ENCODE measurements at regions not wholly inside any gene's neighbourhood (a gene's known extent, or its start where the extent isn't known, plus 50 kb on each side); places are given as distances from the start of the nearest gene placed in this dataset.

DNA sequence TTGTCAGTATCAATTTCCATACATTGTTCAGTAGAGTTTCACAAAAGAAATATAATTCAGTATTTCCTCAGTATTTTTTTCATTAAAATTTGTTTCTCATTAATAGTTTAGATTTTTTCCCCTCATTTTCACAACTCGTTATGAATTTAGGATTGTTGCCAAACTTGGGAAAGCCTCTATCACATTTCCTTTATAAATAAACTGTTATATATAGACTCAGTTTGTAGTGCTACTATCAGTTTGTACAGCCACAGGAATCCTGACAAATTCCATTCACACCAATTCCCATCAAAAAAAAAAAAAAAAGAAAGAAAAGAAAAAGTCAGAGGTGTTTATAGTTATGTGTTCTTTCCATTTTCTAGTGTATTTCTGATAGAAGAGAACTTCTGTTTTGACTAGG lies 123.3 kb upstream of the DCC start:
- TF ChIP-seq ARNTL (CRISPR knock-in tag; IDR thresholded peaks at IDR 0.05; ENCODE audit: borderline replicate concordance, low read depth): no peak
- TF ChIP-seq, protein P1, sequence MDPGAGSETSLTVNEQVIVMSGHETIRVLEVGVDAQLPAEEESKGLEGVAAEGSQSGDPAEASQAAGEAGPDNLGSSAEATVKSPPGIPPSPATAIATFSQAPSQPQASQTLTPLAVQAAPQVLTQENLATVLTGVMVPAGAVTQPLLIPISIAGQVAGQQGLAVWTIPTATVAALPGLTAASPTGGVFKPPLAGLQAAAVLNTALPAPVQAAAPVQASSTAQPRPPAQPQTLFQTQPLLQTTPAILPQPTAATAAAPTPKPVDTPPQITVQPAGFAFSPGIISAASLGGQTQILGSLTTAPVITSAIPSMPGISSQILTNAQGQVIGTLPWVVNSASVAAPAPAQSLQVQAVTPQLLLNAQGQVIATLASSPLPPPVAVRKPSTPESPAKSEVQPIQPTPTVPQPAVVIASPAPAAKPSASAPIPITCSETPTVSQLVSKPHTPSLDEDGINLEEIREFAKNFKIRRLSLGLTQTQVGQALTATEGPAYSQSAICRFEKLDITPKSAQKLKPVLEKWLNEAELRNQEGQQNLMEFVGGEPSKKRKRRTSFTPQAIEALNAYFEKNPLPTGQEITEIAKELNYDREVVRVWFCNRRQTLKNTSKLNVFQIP (CRISPR knock-in tag; IDR thresholded peaks at IDR 0.05; ENCODE audit: borderline replicate concordance, low read depth): no peak
- no peak for TF ChIP-seq TCF4 (CRISPR knock-in tag; IDR thresholded peaks at IDR 0.05; ENCODE audit: borderline replicate concordance)
- TF ChIP-seq GLIS3 (CRISPR knock-in tag; IDR thresholded peaks at IDR 0.05): no peak
- TF ChIP-seq RARB (CRISPR knock-in tag; IDR thresholded peaks at IDR 0.05): no peak
- no peak for TF ChIP-seq BACH2 (CRISPR knock-in tag; IDR thresholded peaks at IDR 0.05; ENCODE audit: borderline replicate concordance)
- no peak for TF ChIP-seq ZNF565 (CRISPR knock-in tag; conservative IDR thresholded peaks at IDR 0.05; ENCODE audit: low read depth)
- TF ChIP-seq, protein P2, sequence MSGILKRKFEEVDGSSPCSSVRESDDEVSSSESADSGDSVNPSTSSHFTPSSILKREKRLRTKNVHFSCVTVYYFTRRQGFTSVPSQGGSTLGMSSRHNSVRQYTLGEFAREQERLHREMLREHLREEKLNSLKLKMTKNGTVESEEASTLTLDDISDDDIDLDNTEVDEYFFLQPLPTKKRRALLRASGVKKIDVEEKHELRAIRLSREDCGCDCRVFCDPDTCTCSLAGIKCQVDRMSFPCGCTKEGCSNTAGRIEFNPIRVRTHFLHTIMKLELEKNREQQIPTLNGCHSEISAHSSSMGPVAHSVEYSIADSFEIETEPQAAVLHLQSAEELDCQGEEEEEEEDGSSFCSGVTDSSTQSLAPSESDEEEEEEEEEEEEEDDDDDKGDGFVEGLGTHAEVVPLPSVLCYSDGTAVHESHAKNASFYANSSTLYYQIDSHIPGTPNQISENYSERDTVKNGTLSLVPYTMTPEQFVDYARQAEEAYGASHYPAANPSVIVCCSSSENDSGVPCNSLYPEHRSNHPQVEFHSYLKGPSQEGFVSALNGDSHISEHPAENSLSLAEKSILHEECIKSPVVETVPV (CRISPR knock-in tag; IDR thresholded peaks at IDR 0.05): no peak
- no peak for TF ChIP-seq ZNF8 (CRISPR knock-in tag; IDR thresholded peaks at IDR 0.05)
- no peak for TF ChIP-seq ZFP3 (CRISPR knock-in tag; IDR thresholded peaks at IDR 0.05)
- no peak for TF ChIP-seq SNAI2 (CRISPR knock-in tag; IDR thresholded peaks at IDR 0.05)
- no peak for TF ChIP-seq ESRRG (CRISPR knock-in tag; IDR thresholded peaks at IDR 0.05)
- TF ChIP-seq, protein P3, sequence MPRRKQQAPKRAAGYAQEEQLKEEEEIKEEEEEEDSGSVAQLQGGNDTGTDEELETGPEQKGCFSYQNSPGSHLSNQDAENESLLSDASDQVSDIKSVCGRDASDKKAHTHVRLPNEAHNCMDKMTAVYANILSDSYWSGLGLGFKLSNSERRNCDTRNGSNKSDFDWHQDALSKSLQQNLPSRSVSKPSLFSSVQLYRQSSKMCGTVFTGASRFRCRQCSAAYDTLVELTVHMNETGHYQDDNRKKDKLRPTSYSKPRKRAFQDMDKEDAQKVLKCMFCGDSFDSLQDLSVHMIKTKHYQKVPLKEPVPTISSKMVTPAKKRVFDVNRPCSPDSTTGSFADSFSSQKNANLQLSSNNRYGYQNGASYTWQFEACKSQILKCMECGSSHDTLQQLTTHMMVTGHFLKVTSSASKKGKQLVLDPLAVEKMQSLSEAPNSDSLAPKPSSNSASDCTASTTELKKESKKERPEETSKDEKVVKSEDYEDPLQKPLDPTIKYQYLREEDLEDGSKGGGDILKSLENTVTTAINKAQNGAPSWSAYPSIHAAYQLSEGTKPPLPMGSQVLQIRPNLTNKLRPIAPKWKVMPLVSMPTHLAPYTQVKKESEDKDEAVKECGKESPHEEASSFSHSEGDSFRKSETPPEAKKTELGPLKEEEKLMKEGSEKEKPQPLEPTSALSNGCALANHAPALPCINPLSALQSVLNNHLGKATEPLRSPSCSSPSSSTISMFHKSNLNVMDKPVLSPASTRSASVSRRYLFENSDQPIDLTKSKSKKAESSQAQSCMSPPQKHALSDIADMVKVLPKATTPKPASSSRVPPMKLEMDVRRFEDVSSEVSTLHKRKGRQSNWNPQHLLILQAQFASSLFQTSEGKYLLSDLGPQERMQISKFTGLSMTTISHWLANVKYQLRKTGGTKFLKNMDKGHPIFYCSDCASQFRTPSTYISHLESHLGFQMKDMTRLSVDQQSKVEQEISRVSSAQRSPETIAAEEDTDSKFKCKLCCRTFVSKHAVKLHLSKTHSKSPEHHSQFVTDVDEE (CRISPR knock-in tag; IDR thresholded peaks at IDR 0.05): no peak
- no peak for TF ChIP-seq OSR1 (CRISPR knock-in tag; IDR thresholded peaks at IDR 0.05)
- TF ChIP-seq, protein P4, sequence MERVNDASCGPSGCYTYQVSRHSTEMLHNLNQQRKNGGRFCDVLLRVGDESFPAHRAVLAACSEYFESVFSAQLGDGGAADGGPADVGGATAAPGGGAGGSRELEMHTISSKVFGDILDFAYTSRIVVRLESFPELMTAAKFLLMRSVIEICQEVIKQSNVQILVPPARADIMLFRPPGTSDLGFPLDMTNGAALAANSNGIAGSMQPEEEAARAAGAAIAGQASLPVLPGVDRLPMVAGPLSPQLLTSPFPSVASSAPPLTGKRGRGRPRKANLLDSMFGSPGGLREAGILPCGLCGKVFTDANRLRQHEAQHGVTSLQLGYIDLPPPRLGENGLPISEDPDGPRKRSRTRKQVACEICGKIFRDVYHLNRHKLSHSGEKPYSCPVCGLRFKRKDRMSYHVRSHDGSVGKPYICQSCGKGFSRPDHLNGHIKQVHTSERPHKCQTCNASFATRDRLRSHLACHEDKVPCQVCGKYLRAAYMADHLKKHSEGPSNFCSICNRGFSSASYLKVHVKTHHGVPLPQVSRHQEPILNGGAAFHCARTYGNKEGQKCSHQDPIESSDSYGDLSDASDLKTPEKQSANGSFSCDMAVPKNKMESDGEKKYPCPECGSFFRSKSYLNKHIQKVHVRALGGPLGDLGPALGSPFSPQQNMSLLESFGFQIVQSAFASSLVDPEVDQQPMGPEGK (CRISPR knock-in tag; IDR thresholded peaks at IDR 0.05; ENCODE audit: borderline replicate concordance): no peak
- no peak for TF ChIP-seq ZC3H10 (CRISPR knock-in tag; IDR thresholded peaks at IDR 0.05)
- TF ChIP-seq, protein P5, sequence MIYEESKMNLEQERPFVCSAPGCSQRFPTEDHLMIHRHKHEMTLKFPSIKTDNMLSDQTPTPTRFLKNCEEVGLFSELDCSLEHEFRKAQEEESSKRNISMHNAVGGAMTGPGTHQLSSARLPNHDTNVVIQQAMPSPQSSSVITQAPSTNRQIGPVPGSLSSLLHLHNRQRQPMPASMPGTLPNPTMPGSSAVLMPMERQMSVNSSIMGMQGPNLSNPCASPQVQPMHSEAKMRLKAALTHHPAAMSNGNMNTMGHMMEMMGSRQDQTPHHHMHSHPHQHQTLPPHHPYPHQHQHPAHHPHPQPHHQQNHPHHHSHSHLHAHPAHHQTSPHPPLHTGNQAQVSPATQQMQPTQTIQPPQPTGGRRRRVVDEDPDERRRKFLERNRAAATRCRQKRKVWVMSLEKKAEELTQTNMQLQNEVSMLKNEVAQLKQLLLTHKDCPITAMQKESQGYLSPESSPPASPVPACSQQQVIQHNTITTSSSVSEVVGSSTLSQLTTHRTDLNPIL (CRISPR knock-in tag; IDR thresholded peaks at IDR 0.05; ENCODE audit: low read depth): no peak
- TF ChIP-seq TOX (CRISPR knock-in tag; IDR thresholded peaks at IDR 0.05; ENCODE audit: borderline replicate concordance): no peak
- TF ChIP-seq PPARA (CRISPR knock-in tag; IDR thresholded peaks at IDR 0.05; ENCODE audit: borderline replicate concordance): no peak
- no peak for ATAC-seq

DNA sequence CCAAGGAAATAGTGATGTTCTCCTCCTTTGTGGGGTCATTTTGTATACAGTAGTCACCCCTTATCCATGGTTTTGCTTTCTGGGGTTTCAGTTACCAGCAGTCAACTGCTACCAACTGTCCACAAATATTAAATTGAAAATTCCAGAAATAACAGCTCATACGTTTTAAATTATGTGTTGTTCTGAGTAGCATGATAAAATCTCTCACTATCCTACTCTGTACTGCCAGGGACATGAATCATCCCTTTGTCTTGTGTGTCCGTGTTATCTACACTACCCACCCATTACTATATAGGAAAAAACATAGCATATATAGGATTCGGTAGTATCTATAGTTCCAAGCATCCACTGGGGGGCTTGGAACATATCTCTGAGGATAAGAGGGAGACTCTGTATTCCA lies 120.9 kb upstream of the DCC start:
- ATAC-seq: peak; percentile 68
- peak; percentile 64 for TF ChIP-seq ISL1 (CRISPR knock-in tag; IDR thresholded peaks at IDR 0.05)
- TF ChIP-seq, protein P4 (CRISPR knock-in tag; IDR thresholded peaks at IDR 0.05; ENCODE audit: borderline replicate concordance): no peak
- no peak for TF ChIP-seq ZNF565 (CRISPR knock-in tag; conservative IDR thresholded peaks at IDR 0.05; ENCODE audit: low read depth)
- TF ChIP-seq, protein P3 (CRISPR knock-in tag; IDR thresholded peaks at IDR 0.05): peak; percentile 45; the same call in 1 of the 2 replicates
- no peak for TF ChIP-seq ZNF70 (CRISPR knock-in tag; IDR thresholded peaks at IDR 0.05)
- TF ChIP-seq TCF4 (CRISPR knock-in tag; IDR thresholded peaks at IDR 0.05; ENCODE audit: borderline replicate concordance): peak; percentile 59; the same call in 1 of the 2 replicates
- TF ChIP-seq CSDC2 (CRISPR knock-in tag; IDR thresholded peaks at IDR 0.05): no peak
- no peak for TF ChIP-seq ZC3H10 (CRISPR knock-in tag; IDR thresholded peaks at IDR 0.05)
- no peak for TF ChIP-seq TOX (CRISPR knock-in tag; IDR thresholded peaks at IDR 0.05; ENCODE audit: borderline replicate concordance)

Data from SK-N-SH treated with all-trans-retinoic acid at 6 μM for 48 hours (cell line).